Panc1 (cell line): ENCODE measurements at regions not wholly inside any gene's neighbourhood (a gene's known extent, or its start where the extent isn't known, plus 50 kb on each side); places are given as distances from the start of the nearest gene placed in this dataset.

Source experiments
- ATAC-seq: fragments of 200-7000 bp; cut with Tn5 transposase; 2 replicates; pipeline ENCODE4 v1.9.1; 2020; ENCODE audit warnings: mild to moderate bottlenecking, moderate library complexity
- BruUV-seq: library from RNA; stranded (reverse); fragments of 400-500 nt; replicated peaks from 2 replicates; lab custom pipeline; 2021; lab: Mats Ljungman, UMichigan
- CTCF ChIA-PET: fragments of 300-600 bp; sonication (Branson Sonifier 250); formaldehyde crosslinking; loops from one replicate; lab custom pipeline; 2022; ENCODE audit warnings: antibody characterized with exemption; lab: Charles Lee
- POLR2A ChIA-PET: fragments of 300-600 bp; sonication (Branson Sonifier 250); formaldehyde crosslinking; loops from one replicate; lab custom pipeline; 2022; ENCODE audit warnings: antibody characterized with exemption; lab: Charles Lee
- DNase-seq: peaks from one replicate; pipeline ENCODE4 v3.0.0-alpha.2; 2010; ENCODE audit warnings: low read depth, low spot score
- H3K27ac ChIP-seq: 2 replicates; pipeline ENCODE4 v1.5.1; 2011; ENCODE audit warnings: mild to moderate bottlenecking, low read length, inconsistent platforms
- H3K27me3 ChIP-seq: fragments of 200-500 bp; sonication (Bioruptor generic); 2 replicates; pipeline ENCODE4 v1.6.0; 2014; ENCODE audit warnings: low read length, inconsistent platforms; ENCODE audit not compliant: control insufficient read depth, insufficient read depth
- H3K36me3 ChIP-seq: fragments of 200-500 bp; sonication (Bioruptor generic); 2 replicates; pipeline ENCODE4 v1.5.1; 2014; ENCODE audit warnings: inconsistent platforms, mild to moderate bottlenecking, low read length, moderate library complexity; ENCODE audit not compliant: control insufficient read depth, insufficient read depth
- H3K4me1 ChIP-seq: 2 replicates; pipeline ENCODE4 v1.5.1; 2011; ENCODE audit warnings: inconsistent platforms, mild to moderate bottlenecking, low read length, moderate library complexity; ENCODE audit not compliant: control insufficient read depth, insufficient read depth
- H3K4me3 ChIP-seq, 2 experiments: 2 replicates each; pipeline ENCODE4 v1.5.1; 2011 to 2012; ENCODE audit warnings: low read depth in 2 of 2, low read length in 2 of 2, mild to moderate bottlenecking in 2 of 2, inconsistent platforms in 1 of 2, moderate library complexity in 1 of 2
- H3K9me3 ChIP-seq: fragments of 200-500 bp; sonication (Bioruptor generic); 2 replicates; pipeline ENCODE4 v1.5.1; 2014; ENCODE audit warnings: low read depth, mild to moderate bottlenecking, inconsistent platforms, low read length, moderate library complexity; ENCODE audit not compliant: control insufficient read depth, insufficient read depth
- POLR2AphosphoS5 ChIP-seq: IDR thresholded peaks from 2 replicates; pipeline ENCODE4 v1.6.1; 2012; ENCODE audit warnings: mild to moderate bottlenecking, low read depth, low read length, moderate library complexity
- SIN3A ChIP-seq: IDR thresholded peaks from 2 replicates; pipeline ENCODE4 v1.6.1; 2012; ENCODE audit warnings: low read depth, mild to moderate bottlenecking, low read length, moderate library complexity, borderline replicate concordance; ENCODE audit not compliant: insufficient read depth
- TCF7L2 ChIP-seq: IDR thresholded peaks from 2 replicates; pipeline ENCODE4 v1.6.1; 2011; ENCODE audit warnings: mild to moderate bottlenecking, low read depth, low read length, inconsistent platforms
- in situ Hi-C: cut with HindIII; loops from 2 replicates; pipeline ENCODE4 v1.10.0; 2016; ENCODE audit warnings: low sequenced_read_pairs, low pct_unique_long_range_greater_than_20kb
- intact Hi-C: fragments of 100-400 bp; cut with micrococcal nuclease; formaldehyde crosslinking; loops from one replicate; pipeline ENCODE4 v1.10.0; 2022; ENCODE audit not compliant: unreplicated experiment
- TF ChIP-seq, protein P1 (sequence below): fragments of 450-650 bp; IDR thresholded peaks from 2 replicates; pipeline ENCODE4 v1.5.1; 2017; ENCODE audit warnings: mild to moderate bottlenecking
- TF ChIP-seq, protein P2 (sequence below), 2 experiments: IDR thresholded peaks; 2 replicates each; pipeline ENCODE4 v1.6.1; 2011 to 2012; ENCODE audit warnings: low read depth in 2 of 2, control low read depth in 1 of 2, low read length in 1 of 2, mild to moderate bottlenecking in 1 of 2, moderate library complexity in 1 of 2; ENCODE audit not compliant: insufficient read depth in 1 of 2

DNA sequence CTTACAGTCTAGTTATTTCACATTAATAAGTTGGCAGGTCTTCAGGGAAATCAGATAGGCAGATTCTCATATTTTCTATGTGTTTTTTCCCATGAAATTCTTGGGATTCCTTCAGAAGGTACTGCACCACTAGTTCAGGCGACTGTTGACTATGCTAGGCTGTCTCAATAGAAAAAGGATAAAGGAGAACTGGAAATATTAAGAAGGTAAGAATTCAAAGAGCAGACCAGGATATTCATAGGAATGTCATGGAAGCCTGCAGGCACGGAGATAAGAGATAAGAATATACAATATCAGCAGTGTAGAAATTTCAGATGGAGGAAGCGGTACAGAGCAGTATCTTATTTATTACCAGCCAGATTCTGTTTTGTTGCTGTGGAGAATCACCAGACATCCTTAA is 432.1 kb upstream of the MDFIC2 start:
- BruUV-seq: no TSS peak
- Histone ChIP-seq H3K36me3 (no peaks in the 10 kb centered on the region), H3K4me1 (no peaks in the 10 kb centered on the region), H3K27ac (no peak overlapping the region), H3K9me3 (no peaks in the 10 kb centered on the region), H3K4me3 (no peak overlapping the region), H3K27me3 (no peaks in the 10 kb centered on the region)
- intact Hi-C loops: no loop called here
- ATAC-seq: no peak
- in situ Hi-C loops: no loop called here
- DNase-seq: no peak
- TF ChIP-seq POLR2AphosphoS5: no peak
- TF ChIP-seq, protein P1, sequence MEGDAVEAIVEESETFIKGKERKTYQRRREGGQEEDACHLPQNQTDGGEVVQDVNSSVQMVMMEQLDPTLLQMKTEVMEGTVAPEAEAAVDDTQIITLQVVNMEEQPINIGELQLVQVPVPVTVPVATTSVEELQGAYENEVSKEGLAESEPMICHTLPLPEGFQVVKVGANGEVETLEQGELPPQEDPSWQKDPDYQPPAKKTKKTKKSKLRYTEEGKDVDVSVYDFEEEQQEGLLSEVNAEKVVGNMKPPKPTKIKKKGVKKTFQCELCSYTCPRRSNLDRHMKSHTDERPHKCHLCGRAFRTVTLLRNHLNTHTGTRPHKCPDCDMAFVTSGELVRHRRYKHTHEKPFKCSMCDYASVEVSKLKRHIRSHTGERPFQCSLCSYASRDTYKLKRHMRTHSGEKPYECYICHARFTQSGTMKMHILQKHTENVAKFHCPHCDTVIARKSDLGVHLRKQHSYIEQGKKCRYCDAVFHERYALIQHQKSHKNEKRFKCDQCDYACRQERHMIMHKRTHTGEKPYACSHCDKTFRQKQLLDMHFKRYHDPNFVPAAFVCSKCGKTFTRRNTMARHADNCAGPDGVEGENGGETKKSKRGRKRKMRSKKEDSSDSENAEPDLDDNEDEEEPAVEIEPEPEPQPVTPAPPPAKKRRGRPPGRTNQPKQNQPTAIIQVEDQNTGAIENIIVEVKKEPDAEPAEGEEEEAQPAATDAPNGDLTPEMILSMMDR: no peak
- ChIA-PET POLR2A (no interaction called here), CTCF (no interaction called here)

DNA sequence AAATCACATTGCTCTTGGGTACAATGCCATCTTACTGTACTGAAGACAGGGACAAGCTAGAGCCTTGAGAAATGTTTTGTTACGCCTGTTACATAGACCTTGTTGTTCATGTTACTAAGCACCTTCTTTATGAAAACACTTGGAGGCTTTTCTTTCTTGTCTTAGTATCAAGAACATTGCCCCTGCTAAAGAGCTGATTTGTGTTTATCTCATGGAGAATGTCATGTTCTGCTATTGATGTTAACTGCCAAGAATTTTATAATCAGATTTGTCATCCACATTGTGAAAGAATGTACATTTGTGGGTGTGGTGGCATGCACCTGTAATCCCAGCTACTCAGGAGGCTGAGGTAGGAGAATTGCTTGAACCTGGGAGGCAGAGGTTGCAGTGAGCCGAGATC is 431.3 kb upstream of the MDFIC2 start:
- ATAC-seq (no peak), DNase-seq (no peak)
- H3K4me3 ChIP-seq: no peak overlapping the region
- no TSS peak for BruUV-seq
- no peak overlapping the region for H3K27ac ChIP-seq
- intact Hi-C loops (no loop called here), in situ Hi-C loops (no loop called here)
- H3K36me3 ChIP-seq: no peaks in the 10 kb centered on the region
- H3K4me1 ChIP-seq: no peaks in the 10 kb centered on the region
- H3K27me3 ChIP-seq: no peaks in the 10 kb centered on the region
- H3K9me3 ChIP-seq: no peaks in the 10 kb centered on the region
- TF ChIP-seq SIN3A: no peak
- TF ChIP-seq, protein P2, sequence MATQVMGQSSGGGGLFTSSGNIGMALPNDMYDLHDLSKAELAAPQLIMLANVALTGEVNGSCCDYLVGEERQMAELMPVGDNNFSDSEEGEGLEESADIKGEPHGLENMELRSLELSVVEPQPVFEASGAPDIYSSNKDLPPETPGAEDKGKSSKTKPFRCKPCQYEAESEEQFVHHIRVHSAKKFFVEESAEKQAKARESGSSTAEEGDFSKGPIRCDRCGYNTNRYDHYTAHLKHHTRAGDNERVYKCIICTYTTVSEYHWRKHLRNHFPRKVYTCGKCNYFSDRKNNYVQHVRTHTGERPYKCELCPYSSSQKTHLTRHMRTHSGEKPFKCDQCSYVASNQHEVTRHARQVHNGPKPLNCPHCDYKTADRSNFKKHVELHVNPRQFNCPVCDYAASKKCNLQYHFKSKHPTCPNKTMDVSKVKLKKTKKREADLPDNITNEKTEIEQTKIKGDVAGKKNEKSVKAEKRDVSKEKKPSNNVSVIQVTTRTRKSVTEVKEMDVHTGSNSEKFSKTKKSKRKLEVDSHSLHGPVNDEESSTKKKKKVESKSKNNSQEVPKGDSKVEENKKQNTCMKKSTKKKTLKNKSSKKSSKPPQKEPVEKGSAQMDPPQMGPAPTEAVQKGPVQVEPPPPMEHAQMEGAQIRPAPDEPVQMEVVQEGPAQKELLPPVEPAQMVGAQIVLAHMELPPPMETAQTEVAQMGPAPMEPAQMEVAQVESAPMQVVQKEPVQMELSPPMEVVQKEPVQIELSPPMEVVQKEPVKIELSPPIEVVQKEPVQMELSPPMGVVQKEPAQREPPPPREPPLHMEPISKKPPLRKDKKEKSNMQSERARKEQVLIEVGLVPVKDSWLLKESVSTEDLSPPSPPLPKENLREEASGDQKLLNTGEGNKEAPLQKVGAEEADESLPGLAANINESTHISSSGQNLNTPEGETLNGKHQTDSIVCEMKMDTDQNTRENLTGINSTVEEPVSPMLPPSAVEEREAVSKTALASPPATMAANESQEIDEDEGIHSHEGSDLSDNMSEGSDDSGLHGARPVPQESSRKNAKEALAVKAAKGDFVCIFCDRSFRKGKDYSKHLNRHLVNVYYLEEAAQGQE (IDR thresholded peaks at IDR 0.05; ENCODE audit: insufficient read depth in 1 of 2, low read depth in 2 of 2, low read length in 1 of 2): no peak
- no peak for TF ChIP-seq TCF7L2
- TF ChIP-seq, protein P1: no peak
- TF ChIP-seq POLR2AphosphoS5: no peak
- ChIA-PET POLR2A (no interaction called here), CTCF (no interaction called here)

DNA sequence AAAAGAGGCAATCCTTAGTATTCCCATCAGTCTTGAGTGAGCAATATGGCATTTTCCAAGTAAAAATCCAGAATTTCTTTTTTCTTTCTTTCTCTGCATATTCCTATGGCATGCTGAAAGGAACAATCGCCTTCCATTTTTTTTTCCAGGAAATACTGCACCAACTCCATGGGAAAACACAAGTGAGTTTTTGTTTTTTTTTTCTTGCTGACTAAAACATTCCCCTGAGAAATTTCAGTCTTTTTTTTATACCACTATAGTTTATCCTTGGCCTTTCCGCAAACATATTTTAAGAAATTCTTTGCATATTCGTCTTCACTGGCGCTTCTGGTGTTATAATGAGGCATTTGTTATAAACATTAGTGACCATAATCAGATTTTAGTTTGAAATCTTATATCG is 429.6 kb upstream of the MDFIC2 start:
- in situ Hi-C loops: no loop called here
- POLR2A ChIA-PET: no interaction called here
- no peaks in the 10 kb centered on the region for H3K9me3 ChIP-seq
- no TSS peak for BruUV-seq
- H3K36me3 ChIP-seq: no peaks in the 10 kb centered on the region
- no peak for ATAC-seq
- no peaks in the 10 kb centered on the region for H3K27me3 ChIP-seq
- no peak for DNase-seq
- H3K27ac ChIP-seq: no peak overlapping the region
- intact Hi-C loops: no loop called here
- H3K4me1 ChIP-seq: no peaks in the 10 kb centered on the region
- TF ChIP-seq TCF7L2 (no peak), SIN3A (no peak), POLR2AphosphoS5 (no peak)
- TF ChIP-seq, protein P2 (IDR thresholded peaks at IDR 0.05; ENCODE audit: insufficient read depth in 1 of 2, low read depth in 2 of 2, low read length in 1 of 2): no peak
- TF ChIP-seq, protein P1: no peak
- CTCF ChIA-PET: no interaction called here
- no peak overlapping the region for H3K4me3 ChIP-seq
